HG02885 (cell line): ENCODE measurements at regions not wholly inside any gene's neighbourhood (a gene's known extent, or its start where the extent isn't known, plus 50 kb on each side); places are given as distances from the start of the nearest gene placed in this dataset.
"Not testable (repeated sequence)": the region's sequence is repeated elsewhere in the genome, so short reads cannot be mapped to it uniquely, and the experiment has no call there.

Experiments used
- ATAC-seq: cut with Tn5 transposase; IDR thresholded peaks from one replicate; pipeline ENCODE4 v1.9.1; 2021; ENCODE audit warnings: mild to moderate bottlenecking; ENCODE audit not compliant: unreplicated experiment, poor library complexity

DNA sequence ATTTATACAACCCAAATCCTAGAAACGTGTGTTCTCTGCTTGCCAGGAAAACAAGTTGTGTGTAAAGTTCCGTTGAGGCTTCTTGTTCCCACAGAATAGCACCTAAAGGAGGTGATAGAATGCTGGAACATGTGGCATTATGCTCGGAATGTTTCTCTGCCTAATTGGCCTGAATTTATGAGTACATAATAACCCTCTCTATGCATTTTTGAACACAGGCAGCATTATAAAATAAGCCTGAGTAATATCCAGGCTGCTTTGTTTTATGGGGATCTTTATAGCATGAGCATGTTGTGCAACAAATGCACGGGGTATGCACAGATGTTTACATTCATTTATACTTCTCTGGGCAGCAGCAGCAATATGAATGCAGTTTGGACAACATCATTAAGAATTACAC lies 385.7 kb downstream of the MBD2 start:
- ATAC-seq: no peak

DNA sequence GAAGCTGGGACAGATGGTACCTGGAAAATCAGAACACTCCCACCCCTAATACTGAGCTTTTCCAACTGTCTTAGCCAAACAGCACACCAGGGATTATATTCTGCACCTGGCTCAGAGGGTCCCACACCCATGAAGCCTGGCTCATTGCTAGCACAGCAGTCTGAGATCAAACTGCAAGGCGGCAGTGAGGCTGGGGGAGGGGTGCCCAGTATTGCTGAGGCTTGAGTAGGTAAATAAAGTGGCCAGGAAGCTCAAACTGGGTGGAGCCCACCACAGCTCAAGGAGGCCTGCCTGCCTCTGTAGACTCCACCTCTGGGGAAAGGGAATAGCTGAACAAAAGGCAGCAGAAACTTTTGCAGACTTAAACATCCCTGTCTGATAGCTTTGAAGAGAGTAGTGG lies 403.3 kb downstream of the MBD2 start:
- ATAC-seq: not testable (repeated sequence)

DNA sequence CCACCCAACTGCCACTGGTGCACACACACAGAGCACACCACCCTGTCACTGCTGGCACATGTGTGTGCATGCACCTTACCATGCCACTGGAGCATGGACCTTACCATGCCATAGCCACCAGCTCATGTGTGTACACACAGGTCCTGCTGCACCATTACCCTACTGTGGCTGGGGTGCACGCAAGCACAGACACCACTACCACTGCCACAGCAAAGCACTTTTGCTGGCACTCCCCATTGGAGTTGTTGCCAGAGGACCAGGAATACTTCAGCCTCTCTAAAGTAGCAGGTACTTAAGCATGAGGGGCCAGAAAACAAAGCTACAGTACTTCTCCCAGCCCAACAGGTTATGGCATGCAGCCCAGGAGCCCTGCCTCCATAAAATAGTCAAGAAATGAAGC lies 404.8 kb downstream of the MBD2 start:
- ATAC-seq: no peak

DNA sequence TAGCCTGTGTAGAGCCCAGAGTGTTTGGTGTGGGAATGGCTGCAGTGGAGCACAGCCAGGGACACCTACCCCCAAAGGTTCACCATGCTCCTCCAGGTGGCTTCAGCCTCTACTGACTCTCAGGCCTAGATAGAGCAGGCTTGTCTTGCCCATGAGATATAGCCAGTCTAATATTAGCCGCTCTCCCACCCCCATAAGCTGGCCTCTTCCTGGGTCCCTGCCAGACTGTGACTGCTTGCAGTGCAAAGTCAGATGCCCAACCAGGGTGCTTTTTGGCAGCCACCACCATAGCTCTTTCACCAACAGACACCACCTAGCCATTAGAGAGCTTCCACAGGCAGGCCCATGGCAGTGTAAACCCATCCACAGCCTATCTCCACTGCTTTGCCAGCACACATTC lies 405.3 kb downstream of the MBD2 start:
- no peak for ATAC-seq

DNA sequence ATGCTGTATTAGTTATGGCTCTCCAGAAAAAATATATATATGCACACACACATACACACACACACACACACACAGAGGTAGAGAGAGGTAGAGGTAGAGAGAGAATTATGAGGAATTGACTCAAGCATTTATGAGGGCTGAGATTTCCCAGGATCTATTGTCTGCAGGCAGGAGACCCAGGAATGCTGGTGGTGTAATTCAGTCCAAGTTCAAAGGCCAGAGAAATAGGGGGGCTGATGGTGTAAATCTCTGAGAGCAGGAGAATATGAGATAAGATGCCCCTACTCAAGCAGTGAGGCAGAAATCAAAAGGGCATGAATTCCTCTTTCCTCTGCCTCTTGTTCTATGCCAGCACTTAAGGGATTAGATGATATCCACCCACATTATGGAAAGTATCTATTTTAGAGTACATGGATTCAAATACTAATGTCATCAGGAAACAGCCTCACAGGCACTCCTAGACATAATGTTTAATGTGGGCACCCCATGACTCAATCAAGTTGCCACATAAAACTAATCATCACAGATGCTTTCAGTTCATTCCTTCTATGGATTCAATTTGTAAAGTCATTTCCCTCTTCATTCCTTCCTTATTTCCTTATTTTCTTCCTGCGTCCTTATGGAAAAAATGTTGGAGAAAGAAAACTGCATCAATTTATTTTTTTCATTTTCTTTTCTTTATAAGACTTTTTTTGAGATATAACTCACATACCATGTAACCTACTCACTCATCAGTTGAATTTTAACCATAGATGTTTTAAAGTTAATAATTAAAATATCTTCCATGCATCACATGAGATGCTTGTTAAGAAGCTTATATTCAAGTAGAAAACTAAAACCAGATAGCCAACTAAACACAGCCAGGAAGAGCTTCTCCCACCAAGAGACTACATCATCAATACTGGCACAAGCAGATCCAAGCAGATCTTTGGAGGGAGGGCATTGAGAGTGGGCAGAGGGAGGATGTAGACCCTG lies 406.2 kb downstream of the MBD2 start:
- ATAC-seq: no peak

DNA sequence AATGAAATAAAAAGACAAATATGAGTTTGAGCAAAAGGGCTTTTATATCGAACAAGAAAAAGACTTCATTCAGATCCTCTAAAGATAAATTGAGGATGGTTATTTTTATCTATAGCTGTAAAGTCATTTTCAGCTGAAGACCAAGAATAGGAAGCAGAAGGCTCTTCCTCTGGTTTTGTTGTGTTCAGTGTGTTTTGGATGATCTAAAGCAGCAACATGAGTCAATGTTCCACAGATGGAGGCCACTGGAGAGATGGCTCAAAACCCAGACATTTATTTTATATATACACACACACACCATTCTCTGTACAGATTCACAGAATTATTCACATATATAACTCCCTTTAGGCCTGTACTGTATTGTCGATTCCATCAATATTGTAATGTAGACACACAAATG lies 424.3 kb downstream of the MBD2 start:
- no peak for ATAC-seq

DNA sequence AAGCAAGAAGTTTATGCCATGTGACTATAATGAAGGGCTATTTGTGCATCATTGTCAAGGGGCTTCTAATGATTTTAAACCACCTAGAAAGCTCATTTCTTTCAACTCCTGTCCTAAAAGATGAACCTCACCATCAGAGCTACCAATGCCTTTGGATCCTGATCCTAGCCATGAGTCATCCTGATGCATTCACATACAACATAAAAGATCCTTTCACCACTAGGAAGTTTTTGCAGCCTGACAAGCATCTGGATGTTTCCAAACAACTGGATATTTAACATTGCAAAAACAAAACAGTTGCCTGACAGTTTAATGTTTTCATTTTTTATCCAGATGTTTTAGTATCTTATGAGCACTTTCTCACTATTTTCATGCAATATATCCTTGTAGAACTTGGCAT lies 425.3 kb downstream of the MBD2 start:
- ATAC-seq: no peak

DNA sequence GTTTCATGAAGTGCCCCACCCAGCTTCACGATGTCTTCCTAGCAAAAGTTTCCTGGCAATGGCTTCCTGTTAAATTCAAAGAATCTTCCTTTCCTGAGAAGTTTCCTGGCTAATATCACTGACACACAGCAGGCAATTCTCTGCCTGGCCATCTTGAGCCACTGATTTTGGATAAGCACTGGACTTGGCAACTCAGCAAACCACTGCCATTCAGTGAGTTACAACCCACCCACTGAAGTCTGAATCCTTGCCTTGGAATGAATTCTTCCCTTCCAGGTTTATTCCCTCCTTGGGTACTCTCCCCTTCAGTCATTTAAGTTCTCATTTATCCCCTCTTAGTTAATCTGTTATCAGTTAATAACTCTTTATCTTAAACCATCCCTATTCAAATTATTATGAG lies 426.0 kb downstream of the MBD2 start:
- ATAC-seq: no peak

DNA sequence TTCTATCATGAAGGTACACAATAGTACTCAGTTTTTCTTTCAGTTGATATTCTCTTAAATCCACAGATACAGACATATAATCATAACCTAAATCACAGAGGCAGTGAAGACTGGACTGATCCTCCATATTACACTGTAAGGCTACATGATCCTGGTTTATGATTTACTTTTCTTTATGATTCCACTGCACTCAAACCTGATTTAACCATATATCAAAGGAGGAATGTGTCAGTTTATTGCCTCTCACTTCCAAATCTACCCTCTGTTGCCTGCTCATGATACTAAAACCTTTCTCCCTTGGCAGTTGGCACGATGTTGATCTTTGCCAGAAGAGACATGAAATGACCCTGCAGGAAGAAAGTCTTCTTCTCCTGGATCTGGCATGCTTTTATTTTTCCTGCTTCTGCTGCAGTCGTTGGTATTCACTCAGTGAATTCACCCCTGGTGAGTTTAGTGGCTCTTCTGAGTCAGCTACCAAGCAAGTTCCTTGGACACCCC lies 426.4 kb downstream of the MBD2 start:
- no peak for ATAC-seq

DNA sequence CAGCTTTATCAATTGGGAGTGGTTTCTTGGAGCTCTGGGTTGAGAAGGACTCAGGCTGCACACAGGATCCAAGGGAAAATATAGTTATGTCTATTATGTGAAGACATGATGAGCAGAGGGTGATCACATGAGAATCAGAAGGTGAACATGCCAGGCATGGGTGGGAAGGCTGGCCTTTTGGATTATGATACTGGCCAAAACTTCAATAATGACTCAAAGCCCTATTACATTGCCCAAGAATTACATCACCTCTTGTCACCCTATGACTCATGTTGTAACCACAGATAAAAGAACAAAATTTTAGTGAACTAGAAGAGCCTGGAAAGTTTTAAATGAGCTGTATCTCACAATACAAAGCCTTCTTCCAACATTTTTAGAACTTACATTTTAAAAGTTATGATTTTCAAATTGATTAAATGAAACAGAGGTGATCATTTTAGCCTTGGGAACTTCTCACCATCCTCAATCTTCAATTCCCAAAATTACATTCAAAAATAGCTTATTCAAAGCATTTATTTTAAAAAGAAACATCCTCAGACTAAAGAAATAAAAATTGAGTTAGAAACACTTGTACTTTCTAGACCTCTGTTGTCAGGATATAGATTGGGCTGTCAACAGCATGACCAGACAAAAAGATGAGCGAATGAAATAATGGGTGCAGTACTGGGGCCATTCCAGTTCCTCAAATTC lies 428.3 kb downstream of the MBD2 start:
- ATAC-seq: peak; percentile 94

DNA sequence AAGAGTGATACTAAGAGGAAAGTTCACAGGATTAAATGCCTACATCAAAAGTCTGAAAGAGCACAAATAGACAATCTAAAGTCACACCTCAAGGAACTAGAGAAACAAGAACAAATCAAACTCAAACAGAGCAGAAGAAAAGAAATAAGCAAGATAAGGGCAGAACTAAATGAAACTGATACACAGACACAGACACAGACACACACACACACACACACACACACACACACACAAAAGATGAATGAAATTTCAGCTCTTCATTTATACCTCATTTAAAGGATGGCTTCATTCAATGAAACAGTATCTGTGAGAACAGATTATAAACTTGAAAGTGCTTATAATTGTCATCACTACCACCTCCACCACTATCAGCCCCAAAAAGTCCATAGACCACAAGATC lies 428.9 kb downstream of the MBD2 start:
- ATAC-seq: no peak

DNA sequence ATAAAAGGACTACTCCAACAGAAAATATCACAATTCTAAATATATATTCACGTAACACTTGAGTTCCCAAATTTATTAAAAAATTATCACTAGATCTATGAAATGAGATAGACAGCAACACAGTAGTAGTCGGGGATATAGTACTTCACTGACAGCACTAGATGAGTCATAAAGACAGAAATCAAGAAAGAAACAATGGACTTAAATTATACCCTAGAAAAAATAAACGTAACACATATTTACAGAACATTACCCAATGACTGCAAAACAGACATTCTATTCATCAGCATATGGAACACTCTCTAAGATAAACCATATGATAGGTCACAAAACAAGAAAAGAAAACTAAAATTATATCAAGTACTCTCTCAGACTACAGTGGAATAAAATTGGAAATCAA lies 429.4 kb downstream of the MBD2 start:
- no peak for ATAC-seq

DNA sequence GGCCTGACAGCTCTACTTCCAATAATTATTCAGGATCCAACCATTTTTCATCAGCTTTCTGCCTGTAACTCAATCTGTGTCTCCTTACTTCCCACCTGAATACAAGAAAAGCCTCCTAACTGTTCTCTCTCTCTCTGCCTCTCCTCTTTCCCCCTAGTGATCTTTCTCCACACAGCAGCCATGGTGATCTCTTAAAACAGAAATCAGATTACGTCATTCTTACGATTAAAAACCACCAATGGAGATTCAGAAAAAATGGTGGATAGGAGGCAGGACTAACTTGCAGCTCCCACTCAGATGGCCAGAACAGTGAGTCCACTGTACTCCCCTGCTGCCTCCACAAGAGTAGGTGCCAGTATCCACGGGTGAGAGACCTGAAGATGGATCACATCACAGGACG lies 431.7 kb downstream of the MBD2 start:
- ATAC-seq: no peak

DNA sequence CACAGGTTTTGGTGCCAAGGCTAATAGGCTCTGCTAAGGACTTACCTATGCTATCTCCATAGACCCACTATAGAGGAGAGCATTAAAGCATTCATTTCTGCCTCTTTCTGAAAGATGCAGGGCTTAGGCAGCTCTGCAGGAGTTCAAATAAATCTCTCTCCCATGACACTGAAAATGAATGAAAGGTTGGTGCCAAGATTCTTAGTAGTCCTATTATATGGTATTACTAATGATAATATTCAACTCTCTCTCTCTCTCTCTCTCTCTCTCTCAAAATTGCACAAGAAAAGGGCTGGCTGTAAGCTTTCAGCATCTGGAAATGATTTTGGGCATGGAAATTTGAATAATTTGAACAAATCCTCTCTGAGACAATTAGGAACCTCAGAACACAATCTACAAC lies 433.7 kb downstream of the MBD2 start:
- no peak for ATAC-seq

DNA sequence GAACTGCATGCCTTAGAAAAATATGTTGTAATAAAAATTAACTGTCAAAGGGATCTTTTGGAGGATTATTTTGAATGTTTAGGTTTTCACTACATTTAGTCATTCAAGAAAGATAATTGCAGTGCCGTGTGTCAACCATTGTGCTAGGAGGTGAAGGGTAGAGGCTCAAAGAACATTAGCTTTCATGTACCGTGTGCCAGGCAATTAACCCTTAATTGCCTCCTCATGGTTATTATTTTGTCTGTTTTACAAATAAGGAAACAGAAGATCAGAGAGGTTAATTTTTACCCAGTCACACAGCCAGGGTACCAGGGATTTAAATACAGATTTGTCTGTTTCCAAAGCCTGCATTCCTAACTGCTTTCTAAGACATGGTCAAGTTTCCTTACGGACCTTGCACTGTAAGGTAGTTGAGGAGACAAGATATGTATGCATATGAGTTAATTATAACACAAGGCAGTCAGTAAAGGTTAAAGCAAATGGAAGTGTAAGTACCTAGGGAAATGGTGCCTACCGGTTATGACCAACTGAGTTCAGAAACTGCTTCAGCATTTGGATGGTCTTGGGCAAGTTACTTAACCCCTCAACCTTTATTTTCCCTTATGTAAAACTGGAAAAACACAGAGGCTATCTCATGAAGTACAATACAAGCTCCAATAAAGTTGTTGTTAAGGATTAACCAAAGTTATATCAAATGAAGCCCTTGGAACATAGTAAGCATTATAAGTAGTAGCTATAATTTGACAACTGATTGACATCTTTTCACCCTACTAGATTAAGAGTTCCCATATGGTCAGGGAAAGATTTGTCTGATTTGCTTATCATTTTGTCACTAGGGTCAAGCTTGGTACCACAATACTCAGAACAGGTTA lies 434.9 kb downstream of the MBD2 start:
- ATAC-seq: no peak

DNA sequence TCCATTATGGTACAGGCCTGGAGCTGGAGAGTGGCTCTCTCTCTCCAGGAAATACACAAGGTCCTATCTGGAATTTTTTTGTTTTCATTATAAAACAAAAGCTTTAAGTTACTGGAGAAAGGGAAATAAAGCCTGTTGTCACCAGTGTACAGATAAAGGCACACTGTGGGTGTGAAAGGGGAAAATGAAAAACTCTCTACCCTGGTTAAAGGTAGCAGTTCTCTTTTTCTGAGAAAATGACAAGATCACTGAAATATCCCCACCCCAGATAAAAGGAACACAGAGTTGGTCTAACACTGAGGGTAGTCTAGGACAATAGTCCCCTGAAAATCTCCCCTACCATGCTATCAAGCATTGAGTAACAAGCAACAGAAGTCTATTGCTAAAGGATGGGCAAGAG lies 438.7 kb downstream of the MBD2 start:
- peak; percentile 69 for ATAC-seq

DNA sequence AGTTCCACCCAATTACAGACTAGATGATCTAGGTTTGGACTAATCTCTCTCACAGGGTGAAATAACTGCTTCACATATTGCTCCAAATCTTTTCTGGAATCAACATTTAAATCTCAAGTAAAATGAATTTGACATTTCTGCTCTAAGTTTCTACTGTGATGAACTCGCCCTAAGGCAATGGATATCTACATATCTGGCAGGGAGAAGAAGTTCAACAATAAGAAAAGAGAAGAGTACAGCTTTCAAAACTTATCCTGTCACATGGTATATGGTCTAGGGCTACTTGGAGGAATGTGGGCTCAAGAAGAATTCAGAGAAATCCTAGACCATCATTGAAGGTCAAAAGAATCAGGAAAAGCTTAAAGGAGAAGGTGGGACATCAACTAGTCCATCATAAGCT lies 440.2 kb downstream of the MBD2 start:
- no peak for ATAC-seq

DNA sequence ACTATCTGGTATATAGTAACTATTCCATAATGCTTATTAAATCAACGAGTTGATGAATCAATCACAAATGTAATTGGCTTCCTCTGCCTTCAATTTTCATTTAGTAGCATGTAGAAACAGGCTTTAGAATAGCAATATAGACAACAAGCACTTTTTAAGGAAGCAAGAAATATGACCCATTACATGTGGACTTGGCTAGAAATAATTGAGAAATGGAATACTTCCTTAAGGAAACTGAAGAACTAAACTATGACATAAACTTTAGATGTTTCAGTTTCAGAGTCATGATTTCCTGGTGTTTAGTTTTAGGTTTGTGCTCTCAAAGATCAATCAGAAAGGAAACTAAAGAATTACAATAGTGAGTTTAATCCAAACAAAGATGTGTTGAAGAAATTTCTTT lies 443.8 kb downstream of the MBD2 start:
- no peak for ATAC-seq

DNA sequence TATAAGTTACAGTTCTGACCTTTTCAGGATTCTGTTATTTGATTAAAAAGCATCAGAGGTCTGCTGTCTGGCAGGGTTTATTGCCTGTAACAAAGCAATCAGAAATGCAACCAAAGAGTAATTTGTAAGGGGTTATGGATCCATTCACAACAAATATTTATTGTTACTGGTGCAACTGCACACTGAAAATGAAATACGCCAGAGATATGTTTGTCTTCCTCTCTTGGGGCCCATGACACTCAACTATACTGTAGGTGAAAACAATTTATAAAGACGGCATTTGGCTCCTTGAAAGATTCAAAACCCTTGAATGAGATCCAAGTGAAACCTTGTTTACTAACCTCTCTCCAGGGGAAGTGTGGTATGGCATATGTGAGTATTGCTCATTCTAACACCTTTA lies 452.2 kb downstream of the MBD2 start:
- ATAC-seq: no peak

DNA sequence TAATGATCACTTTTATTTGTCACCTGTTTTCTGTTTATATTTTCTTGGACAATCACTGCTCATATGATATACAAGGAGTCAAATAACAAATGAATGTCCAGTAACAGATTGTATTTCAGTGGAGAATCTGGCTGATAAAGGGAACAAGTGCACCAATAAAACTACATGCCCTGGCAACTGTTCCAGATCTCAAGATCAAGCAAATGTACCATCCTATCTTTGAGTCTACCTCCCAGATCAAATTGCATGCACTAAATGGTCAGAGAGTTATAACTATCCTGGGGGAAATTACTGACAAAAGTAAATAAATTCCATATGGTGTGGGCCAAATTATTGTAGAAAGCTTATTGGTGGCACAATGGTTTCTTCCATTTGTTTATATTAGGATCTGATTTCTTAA lies 452.8 kb downstream of the MBD2 start:
- ATAC-seq: no peak

DNA sequence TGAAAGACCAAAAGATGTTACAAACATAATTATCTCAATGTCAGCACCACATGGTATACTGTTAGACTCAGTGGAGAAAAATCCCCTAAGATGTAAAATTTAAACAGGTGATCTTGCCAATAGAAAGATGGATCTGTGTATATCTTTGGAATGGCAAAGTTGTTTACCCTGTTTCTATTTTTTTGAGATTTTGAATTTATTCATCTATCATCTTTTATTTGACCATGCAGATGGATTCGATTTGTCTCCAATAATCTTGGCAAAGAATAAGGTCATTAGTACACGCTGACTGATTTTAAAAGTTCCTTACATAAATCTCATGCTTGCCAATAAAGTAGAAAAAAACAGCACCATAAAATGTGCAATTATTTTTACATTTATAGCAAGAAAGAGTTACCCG lies 459.3 kb downstream of the MBD2 start:
- no peak for ATAC-seq
